Cardiac muscle cell (in vitro differentiated cells and primary cell): ENCODE measurements at regions not wholly inside any gene's neighbourhood (a gene's known extent, or its start where the extent isn't known, plus 50 kb on each side); places are given as distances from the start of the nearest gene placed in this dataset.

ENCODE experiments used
- DNase-seq, 2 donors: peaks; one replicate each; pipeline versions ENCODE4 v3.0.0 to v3.0.0-alpha.2; 2010 to 2017; ENCODE audit warnings: low read depth in 1 of 2, low spot score in 1 of 2
- H3K27ac ChIP-seq: fragments of 200-600 bp; sonication (generic); 2 replicates; pipeline ENCODE4 v1.5.1; 2016
- H3K27me3 ChIP-seq: fragments of 200-600 bp; sonication (generic); 2 replicates; pipeline ENCODE4 v1.6.0; 2016; ENCODE audit warnings: control low read depth
- H3K36me3 ChIP-seq: fragments of 200-600 bp; sonication (generic); 2 replicates; pipeline ENCODE4 v1.5.1; 2016; ENCODE audit warnings: control low read depth
- H3K4me1 ChIP-seq: fragments of 200-600 bp; sonication (generic); 2 replicates; pipeline ENCODE4 v1.8.1; 2017; ENCODE audit warnings: low read depth, mild to moderate bottlenecking, mixed run types
- H3K4me3 ChIP-seq: fragments of 200-600 bp; sonication (generic); 2 replicates; pipeline ENCODE4 v1.5.1; 2016; ENCODE audit warnings: mild to moderate bottlenecking
- H3K9me3 ChIP-seq: fragments of 200-600 bp; sonication (generic); 2 replicates; pipeline ENCODE4 v1.5.1; 2017; ENCODE audit warnings: low read depth, mild to moderate bottlenecking, control low read depth
- CTCF ChIP-seq: IDR thresholded peaks from 2 replicates; pipeline ENCODE4 v1.5.1; 2012; ENCODE audit warnings: low read depth, mild to moderate bottlenecking, low read length

GRCh38 chr2:555164-555922 lies 121.9 kb downstream of the TMEM18 start:
- no peak overlapping the region for H3K27ac ChIP-seq
- no peak overlapping the region for H3K4me3 ChIP-seq
- no peaks in the 10 kb centered on the region for H3K9me3 ChIP-seq
- TF ChIP-seq CTCF: no peak
- no peaks in the 10 kb centered on the region for H3K36me3 ChIP-seq
- peaks cover 33% of the 10 kb centered on the region for H3K27me3 ChIP-seq
- no peak for DNase-seq
- H3K4me1 ChIP-seq: no peaks in the 10 kb centered on the region

DNA sequence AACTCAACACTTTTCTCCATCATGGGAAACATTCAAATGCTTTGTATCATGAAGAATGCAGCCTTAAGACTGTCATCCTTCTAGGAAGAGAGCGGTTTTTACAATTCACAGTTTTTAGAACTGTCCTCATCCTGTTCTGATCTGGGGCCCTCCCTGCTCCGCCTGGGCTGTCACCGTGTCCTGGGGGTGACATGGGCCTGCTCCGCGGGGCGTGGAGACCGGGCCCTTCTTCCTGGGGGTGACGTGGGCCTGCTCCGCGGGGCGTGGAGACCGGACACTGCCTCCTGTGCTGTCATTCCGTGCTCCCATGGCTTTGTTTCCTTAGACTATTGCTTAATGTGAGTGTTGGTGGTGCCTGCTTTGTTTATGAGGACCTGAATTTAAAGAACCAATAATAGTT lies 122.8 kb downstream of the TMEM18 start:
- Histone ChIP-seq H3K4me3 (no peak overlapping the region), H3K9me3 (no peaks in the 10 kb centered on the region), H3K36me3 (no peaks in the 10 kb centered on the region), H3K27ac (no peak overlapping the region), H3K4me1 (no peaks in the 10 kb centered on the region), H3K27me3 (peaks cover 26% of the 10 kb centered on the region)
- no peak for DNase-seq
- no peak for TF ChIP-seq CTCF

DNA sequence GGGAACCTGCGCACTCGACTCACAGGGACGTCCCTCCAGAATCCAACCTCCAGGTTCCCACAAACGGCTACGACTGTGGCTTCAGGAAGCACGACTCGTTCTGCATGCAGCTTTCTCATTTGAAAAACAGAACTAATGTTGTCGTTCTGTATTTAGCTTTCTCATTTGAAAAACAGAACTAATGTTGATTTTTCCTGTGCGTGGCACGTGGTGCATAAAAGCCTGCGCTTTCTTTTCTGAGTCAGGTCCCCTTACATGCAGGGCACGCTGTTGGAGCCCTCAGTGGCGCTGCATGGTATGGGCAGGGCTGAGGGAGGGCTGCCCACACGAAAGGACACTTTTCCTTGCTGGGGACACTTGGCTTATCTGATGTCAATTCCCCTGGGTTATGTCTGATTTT lies 124.3 kb downstream of the TMEM18 start:
- Histone ChIP-seq H3K36me3 (no peaks in the 10 kb centered on the region), H3K27ac (no peak overlapping the region), H3K9me3 (no peaks in the 10 kb centered on the region), H3K4me3 (no peak overlapping the region), H3K4me1 (no peaks in the 10 kb centered on the region), H3K27me3 (peaks cover 35% of the 10 kb centered on the region)
- no peak for DNase-seq
- TF ChIP-seq CTCF: no peak

- TF ChIP-seq CTCF: no peak
- no peak overlapping the region for H3K27ac ChIP-seq
- DNase-seq: no peak
- H3K9me3 ChIP-seq: no peaks in the 10 kb centered on the region
- H3K27me3 ChIP-seq: peaks cover 43% of the 10 kb centered on the region
- no peaks in the 10 kb centered on the region for H3K4me1 ChIP-seq
- no peak overlapping the region for H3K4me3 ChIP-seq
- no peaks in the 10 kb centered on the region for H3K36me3 ChIP-seq
These were observed 125.6 kb downstream of the TMEM18 start for GRCh38 chr2:551621-552020.

- DNase-seq: no peak
- no peak overlapping the region for H3K27ac ChIP-seq
- no peak for TF ChIP-seq CTCF
- peaks cover 47% of the 10 kb centered on the region for H3K27me3 ChIP-seq
- no peaks in the 10 kb centered on the region for H3K36me3 ChIP-seq
- H3K4me3 ChIP-seq: no peak overlapping the region
- no peaks in the 10 kb centered on the region for H3K4me1 ChIP-seq
- H3K9me3 ChIP-seq: no peaks in the 10 kb centered on the region
These were observed 126.2 kb downstream of the TMEM18 start for GRCh38 chr2:550860-551567.
